Esophagus mucosa (tissue), 1 donor: ENCODE measurements at regions not wholly inside any gene's neighbourhood (a gene's known extent, or its start where the extent isn't known, plus 50 kb on each side); places are given as distances from the start of the nearest gene placed in this dataset.

Experiments
- ATAC-seq: fragments of 200-7000 bp; cut with Tn5 transposase; one replicate; pipeline ENCODE4 v1.9.1; 2020
- donor health status: DM: yes; HTN: yes; CAD: no.

DNA sequence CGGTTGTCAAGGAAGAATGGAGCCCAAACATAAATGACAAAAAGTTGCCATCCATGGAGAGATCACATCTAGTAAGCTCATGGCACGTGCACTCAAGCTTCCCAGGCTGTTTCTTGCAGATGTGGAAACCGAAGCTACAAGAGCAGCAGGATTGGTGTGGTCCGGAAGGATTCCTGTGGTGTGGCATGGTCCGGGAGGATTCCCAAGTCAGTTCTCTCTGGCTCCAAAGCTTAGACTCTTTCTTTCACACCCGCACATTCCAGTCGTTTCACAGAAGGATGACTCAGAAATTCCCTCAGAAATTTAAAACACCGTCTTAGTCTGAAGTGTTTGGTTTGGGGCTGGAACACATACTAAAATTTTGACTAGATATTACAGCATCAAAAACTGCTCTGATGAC lies 78.0 kb upstream of the DRD2 start:
- no peak for ATAC-seq

DNA sequence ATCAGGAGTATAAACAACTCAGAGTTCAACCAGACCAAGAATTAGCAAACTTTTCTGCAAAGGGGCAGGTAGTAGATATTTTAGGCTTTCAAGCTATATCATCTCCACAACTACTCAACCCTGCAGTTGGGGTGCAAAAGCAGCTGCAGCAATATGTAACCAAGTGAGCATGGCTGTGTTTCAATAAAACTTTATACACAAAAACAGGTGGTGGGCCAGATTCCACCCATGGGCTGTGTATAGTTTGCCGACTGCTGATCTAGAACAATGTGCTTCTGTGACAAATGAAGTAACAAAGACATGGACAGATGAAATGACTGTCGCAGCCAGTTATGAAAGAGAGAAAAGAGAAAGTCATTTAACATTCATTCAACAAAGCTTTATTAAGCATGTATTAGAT lies 77.1 kb upstream of the DRD2 start:
- no peak for ATAC-seq

DNA sequence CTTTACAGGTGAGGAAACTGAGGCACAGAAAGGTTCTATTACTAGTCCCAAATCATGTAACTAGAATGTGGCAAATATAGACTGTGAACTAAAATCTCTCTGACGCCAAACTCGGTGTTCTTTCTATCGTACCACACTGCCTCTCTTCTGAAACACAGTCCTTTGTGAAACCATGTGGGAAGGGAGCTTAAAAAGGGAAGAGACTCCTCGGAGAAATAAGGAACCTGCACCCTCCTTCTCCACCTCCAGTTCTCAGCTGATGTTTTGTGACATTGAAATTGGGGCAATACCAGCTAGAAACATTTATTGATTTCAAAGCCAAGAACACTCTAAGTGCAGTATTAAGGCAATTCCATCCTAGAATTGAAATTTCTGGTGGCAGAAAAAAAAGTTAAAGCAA lies 76.4 kb upstream of the DRD2 start:
- ATAC-seq, result no peak

DNA sequence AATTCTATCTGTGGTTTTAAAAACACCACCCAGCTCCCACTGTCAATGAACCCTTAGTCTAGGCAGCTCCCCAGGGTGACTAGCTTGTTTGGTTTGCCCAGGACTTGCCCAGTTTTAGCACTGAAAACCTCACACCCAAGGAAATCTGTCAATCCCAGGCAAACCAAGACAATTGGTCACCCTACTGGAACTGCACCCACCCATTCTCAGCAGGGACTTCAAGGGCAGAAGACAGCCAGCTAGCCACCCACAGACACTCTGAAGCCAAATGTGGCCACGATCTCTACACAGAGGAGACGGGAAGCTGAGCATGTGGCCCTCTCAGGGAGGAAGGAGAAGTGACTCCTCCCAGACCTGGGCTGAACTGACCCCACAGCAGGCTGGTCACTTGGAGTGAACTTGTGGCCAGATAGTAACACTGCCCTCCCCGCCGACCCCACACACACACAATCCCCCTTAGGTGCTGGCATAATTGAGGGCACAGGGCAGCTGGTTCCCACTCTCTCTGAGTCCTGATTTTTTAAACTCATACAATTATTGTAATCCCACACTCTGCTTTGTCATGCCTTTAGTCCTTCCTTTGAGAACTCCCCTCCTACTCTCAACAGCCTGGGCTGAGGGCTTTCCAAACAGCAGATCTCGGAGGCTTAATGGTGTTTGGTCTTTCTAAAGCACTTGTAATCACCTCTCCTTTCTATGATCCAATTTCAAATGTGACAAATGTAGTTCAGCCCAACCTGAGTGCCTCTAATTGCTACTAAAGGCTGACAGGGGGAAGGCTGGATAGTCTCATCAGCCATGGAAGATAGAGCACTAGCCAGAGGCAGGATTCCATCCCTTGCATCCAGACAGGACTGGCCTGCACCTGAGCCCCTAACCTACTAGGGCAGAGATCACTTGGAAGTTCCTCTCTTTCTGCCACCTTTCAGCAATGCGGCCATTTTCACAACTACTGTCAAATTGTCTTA lies 74.7 kb upstream of the DRD2 start:
- no peak for ATAC-seq

DNA sequence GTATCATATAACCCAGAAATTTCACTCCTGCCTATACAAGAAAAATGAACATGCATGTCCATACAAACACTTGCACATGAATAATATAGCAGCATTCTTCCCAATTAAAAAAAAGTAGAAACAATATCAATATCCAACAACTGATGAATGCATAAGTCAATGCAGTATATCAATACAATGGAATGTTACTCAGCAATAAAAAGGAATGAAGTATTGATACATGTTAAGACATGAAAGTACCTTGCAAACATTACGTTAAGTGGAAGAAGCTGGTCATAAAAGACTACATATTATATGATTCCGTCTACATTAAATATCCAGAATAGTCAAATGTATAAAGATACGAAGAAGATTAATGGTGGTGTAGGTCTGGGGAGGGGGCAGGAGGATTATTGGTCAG lies 73.9 kb upstream of the DRD2 start:
- ATAC-seq, result no peak

DNA sequence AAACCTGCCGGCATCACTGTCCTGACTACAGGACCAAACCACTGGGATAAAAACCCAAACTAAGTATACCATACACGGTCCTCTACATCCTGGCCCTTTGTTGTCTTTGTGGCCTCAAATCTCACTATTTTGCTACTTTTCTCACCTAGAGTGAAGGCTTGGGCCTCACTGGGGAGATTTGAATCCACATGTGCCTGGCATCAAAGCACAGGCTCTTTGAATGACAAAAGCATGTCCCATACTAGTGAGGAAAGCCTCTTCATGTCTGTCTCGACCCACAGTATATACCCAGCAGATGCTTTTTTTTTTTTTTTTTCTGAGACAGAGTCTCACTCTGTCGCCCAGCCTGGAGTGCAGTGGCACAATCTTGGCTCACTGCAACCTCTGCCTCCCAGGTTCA lies 72.5 kb upstream of the DRD2 start:
- ATAC-seq, result no peak

DNA sequence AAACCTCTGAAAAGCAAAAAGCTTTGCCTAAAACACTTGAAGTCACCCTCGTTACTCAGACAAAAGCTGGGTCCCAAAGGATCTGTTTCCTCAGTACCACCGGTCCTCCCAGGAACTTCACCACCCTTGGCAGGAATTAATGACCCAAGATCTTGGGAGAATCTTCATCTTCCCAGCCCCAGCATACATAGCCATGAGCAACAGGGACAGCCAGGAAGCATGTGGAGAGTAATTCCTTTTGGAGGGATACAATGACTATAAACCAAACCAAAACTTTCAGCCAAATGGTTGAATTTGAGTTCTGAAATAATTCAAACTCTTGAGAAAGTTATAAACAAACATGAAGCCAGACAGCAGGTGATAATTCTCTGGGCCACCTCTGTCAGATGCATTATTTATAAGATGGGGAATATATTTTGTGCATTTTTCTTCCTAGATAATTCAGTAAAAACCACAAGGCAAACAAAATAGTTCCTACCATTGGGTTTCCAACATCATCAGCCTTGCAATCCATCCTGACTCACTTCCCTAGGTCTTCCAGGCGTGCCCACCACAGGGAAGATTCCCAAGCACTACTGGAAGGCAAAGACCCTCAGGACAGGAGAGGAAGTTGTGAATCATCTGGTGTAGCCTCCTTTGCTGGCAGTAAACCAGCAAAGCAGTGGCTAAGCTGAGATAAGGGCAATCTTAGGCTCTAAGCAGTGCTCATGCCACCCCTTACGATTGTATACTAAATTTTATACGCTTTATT lies 71.7 kb upstream of the DRD2 start:
- no peak for ATAC-seq

DNA sequence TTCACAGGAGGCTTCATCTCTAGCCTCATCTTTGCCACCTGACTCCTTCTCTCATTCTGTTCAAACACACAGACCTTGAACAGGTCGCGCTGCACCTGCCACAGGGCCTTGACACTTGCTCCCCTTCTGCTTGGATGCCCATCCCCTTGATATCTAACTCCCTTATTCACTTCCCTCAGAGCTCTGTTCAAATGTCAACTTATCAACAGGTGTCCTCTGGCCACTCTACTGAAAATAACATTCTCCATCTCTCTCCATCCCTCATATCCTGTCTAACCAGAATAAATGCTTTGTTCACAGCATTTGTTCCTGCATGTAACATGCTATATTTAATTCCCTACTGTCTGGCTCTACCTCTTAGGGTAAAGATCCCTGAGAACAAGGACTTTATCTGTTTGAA lies 67.2 kb upstream of the DRD2 start:
- ATAC-seq, result no peak

DNA sequence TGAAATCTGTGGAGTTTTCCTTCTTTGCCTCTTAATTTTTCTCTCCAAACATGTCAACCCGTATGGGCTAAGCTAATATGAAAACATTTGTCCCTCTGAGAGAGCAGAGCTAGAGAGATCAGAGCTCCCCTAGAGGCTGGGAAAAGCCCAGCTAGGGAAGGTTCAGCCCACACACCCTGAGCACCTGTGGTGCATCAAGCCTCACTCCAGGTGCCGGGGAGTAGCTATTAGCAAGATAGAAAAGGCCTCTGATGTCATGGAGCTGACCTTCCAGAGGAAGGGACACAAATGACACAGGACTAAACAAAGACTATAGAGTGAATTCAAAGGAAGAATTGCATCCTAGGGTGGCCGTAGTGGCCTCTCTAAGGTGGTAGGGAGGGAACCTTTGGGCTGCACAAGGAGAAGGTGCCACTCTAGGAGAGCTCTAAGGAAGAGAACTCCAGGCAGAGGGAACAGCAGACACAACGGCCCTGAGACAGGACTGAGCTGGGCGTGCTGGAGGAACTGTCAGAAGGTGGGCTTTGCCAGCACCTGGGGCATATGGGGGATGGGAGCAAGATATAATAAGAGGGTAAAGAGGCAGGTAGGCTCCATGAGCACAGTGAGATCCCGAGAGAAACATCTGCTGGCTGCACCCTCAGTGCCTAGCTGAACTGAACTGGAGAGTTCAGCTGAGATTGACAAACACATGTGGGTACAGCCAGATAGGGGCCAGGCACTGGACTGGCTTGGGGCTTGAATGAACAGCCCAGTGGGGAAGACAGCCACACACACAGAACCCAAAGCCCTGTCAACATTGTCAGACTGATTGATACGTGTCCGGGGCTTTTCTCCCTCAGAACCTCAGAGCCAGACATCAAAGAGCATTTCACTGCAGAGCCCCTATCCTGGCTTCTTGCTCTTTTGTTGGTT lies 65.5 kb upstream of the DRD2 start:
- ATAC-seq, result no peak

DNA sequence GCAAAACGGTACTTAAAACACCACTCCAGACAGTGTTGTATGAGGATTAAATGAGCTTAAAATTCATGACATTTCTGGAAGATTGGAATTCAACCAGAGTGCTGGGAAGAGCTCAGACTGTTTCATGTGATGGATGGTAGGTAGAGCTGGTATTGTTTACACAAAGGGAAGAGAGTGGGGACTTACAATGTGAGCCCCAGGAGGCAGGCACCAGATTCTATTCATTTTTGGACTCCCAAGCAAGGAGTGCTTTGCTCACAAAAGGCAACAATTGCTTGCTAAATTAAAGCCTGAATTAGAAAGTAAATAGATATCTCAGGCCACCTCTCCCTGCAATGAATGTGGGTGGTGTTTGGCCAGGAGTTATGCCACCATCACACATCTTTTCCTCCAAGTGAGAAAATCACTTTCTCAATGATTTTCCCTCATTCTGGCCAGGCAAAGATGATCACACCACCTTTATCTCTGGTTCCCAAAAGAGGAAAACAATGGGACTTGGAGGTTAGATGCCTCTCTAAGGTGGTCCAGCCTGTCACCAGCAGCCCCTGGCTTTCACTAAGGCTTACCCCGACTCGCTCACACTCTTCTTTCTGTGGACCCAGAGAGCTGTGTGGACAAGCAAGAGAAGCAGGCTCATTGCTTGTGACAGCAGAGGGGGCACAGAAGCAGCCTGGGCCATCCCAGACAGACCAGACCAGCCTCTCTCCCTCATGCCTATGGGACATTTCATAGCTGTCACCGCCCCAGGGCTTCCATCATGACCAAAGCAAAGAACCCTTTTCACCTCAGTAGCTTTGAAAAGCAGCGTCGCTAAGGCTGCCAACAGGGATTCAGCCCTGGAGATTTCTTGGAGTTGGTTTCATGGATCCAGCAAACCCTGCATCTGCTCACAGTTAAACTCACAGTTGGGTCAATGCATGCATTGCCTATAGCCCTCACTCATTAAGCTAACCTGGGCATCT lies 63.5 kb upstream of the DRD2 start:
- ATAC-seq, result no peak

DNA sequence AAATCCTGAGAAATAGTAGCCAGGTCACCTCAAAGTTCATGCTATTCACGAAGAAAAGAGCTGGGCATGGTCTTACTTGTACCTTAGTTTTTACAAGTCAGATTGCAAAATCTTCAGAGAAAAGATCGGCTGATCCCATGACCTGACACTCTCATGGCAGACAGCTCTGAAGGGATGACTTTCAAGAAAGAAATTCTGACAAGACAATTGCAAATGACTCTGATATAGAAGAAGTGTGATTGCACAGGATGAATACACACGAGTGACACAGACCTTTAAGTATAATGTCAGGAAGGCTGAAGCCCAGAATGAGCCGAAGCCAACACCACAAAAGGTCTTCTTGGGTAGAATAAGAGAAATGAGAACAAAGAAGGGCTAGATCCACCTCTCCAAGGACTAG lies 59.4 kb upstream of the DRD2 start:
- ATAC-seq, result no peak

DNA sequence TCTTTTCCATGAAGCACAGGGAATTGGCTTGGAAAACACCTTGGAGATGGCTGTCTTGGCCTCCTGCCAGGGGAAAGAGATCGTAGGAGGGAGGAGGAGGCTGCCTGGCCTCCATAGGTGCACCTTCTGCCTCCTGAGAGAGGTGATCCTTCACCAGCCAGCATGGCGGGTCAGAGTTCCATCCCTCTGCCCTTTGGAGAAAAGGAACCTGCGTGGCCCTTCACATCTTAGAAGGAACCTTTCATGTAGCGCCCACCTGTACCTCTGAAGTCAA lies 58.2 kb upstream of the DRD2 start:
- ATAC-seq, result no peak

DNA sequence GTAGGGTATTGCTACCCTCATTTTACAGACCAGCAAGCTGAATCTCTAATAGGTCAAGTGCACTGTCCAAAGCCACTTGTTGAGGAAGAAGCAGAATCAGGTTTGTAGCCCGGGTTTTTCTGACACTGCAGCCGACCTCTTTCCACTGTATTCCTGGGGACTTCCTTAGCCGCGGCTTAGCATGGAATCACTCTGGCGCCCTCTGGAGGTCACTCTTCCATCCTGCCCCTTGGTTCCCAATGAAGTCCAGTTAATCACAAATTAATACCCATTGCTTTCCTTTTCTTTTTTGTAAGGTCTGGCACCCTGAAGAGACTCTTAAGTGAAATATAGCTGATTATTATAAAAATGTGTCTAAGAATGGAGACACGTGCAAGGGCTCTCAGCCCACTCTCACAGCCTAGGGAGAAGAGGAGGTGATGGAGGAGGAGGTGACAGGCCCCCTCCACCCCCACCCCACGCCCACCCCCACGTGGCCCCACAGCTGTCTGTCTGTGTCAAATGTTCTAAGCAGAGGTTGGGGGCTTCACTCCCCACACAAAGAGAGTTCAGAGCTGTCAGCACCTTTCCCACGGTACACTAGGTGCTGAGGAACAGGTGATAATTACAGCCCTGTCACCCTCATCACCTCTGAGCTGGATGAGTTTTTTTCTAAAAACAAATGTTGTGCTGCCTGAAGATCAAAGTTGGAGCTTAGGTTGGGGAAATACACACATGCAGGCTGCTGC lies 57.7 kb upstream of the DRD2 start:
- ATAC-seq, result peak; percentile 79

DNA sequence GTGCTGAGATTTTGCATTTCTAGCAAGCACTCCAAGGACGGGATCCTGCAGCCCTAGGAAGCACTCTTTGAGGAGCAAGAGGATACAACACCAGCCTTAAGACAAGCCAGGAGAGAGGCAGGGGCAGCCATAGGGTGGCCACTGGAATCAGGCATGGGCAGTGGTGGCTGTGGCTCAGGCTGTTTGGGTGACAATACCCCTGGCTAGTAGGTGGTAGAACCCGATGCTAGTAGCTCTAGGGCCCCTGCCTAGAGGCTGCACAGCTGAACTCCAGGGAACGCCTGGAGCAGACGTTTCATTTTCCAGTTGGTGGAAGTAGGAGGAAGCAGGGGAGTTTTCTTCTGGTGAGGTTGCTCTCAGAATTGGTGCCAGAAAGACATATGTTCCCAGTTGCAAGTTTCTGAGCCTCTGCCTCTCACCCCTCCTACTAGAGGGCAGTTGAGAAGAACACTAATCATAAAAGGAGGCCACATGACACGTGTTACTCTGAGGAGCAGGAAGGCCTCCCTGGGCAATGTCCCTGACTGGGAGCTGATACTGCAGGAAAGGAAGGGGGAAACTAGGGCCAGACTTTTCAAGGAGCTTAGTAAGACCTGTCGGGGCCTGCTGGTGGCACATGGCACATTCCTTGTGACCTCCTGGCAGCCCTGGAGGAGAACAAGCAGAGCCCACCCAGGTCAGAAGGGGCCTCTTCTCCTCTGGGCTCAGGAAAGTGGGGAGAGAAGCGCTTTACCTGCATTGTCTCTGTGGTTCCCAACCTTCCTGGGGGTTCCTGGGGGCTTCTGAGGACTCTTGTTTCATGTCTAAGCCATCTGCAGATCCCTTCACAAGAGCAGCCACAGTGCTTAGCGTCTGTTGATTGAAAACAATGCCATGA lies 56.6 kb upstream of the DRD2 start:
- peak; percentile 14 for ATAC-seq

DNA sequence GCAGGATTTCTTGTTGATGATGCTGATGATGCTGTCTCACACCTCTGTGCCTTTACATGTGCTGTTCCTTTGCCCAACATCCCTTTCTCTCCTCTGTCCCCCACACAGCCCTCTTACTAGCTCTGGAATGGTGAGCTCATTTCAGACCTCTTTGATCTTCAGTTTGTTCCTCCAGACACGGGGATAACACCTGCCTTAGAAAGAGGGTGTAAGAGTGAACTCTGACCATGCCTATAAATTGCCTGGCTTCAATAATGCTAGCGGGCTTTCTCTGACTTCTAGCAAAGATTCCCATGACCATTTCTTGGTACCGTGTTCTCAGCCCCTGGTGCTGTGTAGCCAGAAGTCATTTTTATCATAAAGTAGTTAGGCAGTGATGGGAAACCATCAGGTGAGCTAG lies 55.9 kb upstream of the DRD2 start:
- no peak for ATAC-seq

DNA sequence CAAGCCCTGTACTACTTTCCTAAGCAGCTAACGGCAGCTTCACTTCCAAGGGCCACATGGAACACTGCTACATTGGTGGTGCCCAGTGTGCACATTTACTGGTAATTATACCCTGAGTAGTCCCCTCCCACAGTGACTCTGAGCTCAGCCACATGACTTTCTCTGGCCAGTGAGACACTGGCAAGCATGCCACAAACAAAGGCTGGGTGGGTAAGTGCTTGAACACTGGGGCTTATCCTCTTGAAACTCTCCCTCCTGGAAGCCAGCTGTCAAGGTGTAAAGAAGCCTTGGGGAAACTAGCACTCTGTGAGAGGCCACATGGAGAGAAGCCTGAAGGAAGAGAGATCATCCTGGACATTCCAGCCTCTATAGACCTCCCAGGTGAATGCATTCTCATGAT lies 54.4 kb upstream of the DRD2 start:
- no peak for ATAC-seq

DNA sequence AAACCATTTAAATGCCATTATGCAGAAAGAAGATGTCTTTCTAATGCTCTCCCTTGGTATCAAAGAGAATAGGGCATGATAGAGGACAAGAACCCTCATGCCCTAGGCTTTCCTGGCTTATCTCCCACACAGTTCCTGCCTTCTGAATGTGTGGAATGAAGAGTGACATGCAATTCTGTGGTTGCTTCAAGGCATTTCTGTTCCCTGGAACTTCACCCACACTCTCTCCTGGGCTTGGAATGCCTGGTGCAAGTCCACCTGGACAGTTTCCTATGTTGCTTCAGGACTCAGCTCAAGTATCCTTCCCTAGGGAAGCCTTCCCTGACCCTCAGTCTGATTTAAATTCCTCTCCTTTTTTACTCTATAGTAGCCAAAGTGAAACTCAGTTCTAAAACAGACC lies 53.8 kb upstream of the DRD2 start:
- peak; percentile 17 for ATAC-seq

DNA sequence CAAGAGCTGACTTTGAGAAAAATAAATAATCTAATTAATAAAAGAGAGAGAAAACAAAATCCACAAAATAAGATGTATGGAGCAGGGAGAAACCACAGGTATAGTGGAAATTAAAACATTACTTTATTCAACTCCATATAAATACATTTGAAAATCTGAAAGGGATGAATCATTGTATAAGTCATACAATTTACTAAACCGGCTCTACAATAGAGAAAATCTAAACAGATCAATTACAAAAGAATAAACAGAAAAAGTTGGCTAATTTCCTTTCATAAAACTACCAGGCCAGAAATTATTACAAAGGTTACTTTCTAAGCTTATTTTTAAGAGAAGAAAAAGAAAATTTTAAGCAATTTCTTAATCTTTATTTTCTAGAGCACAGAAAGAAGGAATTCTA lies 51.3 kb upstream of the DRD2 start:
- no peak for ATAC-seq
